HG03558 (cell line): ENCODE measurements at regions not wholly inside any gene's neighbourhood (a gene's known extent, or its start where the extent isn't known, plus 50 kb on each side); places are given as distances from the start of the nearest gene placed in this dataset.

Experiments used
- ATAC-seq: cut with Tn5 transposase; IDR thresholded peaks from one replicate; pipeline ENCODE4 v1.9.1; 2021; ENCODE audit warnings: moderate number of reproducible peaks; ENCODE audit not compliant: unreplicated experiment; ENCODE audit errors: extremely low read depth

GRCh38 chr15:35909414-35909813 is 363.4 kb upstream of the DPH6 start:
- no peak for ATAC-seq

- ATAC-seq = no peak
Observed at GRCh38 chr15:35910227-35910626, 364.3 kb upstream of the DPH6 start.

- ATAC-seq = no peak
Observed at GRCh38 chr15:35911052-35911777, 365.2 kb upstream of the DPH6 start.

GRCh38 chr15:35912196-35912595 is 366.2 kb upstream of the DPH6 start:
- no peak for ATAC-seq

GRCh38 chr15:35914573-35914972 is 368.6 kb upstream of the DPH6 start:
- ATAC-seq = no peak

- no peak for ATAC-seq
Observed at GRCh38 chr15:35921046-35921445, 375.1 kb upstream of the DPH6 start.

- ATAC-seq = no peak
Observed at GRCh38 chr15:35925275-35926006, 379.5 kb upstream of the DPH6 start.

GRCh38 chr15:35926007-35926380 is 380.0 kb upstream of the DPH6 start:
- ATAC-seq = no peak

GRCh38 chr15:35928847-35929246 is 382.9 kb upstream of the DPH6 start:
- no peak for ATAC-seq

GRCh38 chr15:35929740-35930444 is 383.9 kb upstream of the DPH6 start:
- ATAC-seq = peak; percentile 45

GRCh38 chr15:35931799-35932341 is 385.9 kb upstream of the DPH6 start:
- no peak for ATAC-seq

GRCh38 chr15:35932531-35932930 is 386.6 kb upstream of the DPH6 start:
- no peak for ATAC-seq

- no peak for ATAC-seq
Observed at GRCh38 chr15:35933531-35933930, 387.6 kb upstream of the DPH6 start.

GRCh38 chr15:35934383-35935049 is 388.6 kb upstream of the DPH6 start:
- ATAC-seq = no peak

- no peak for ATAC-seq
Observed at GRCh38 chr15:35936284-35936683, 390.3 kb upstream of the DPH6 start.

- no peak for ATAC-seq
Observed at GRCh38 chr15:35937380-35937779, 391.4 kb upstream of the DPH6 start.

GRCh38 chr15:35944945-35945585 is 399.1 kb upstream of the DPH6 start:
- no peak for ATAC-seq

- no peak for ATAC-seq
Observed at GRCh38 chr15:35953424-35953823, 407.5 kb upstream of the DPH6 start.

- ATAC-seq = no peak
Observed at GRCh38 chr15:35956056-35956455, 410.1 kb upstream of the DPH6 start.

- ATAC-seq = no peak
Observed at GRCh38 chr15:35958021-35958420, 412.1 kb upstream of the DPH6 start.
